Astrocyte (in vitro differentiated cells and primary cell): ENCODE measurements at regions not wholly inside any gene's neighbourhood (a gene's known extent, or its start where the extent isn't known, plus 50 kb on each side); places are given as distances from the start of the nearest gene placed in this dataset.

Experiments
- DNase-seq: peaks from one replicate; pipeline ENCODE4 v3.0.0-alpha.2; 2010; ENCODE audit warnings: low read depth
- FAIRE-seq: peaks from 2 replicates; lab custom pipeline; 2011; peaks lifted over from hg19 to GRCh38; lab: Jason Lieb, UNC
- H2AFZ ChIP-seq: 2 replicates; pipeline ENCODE4 v1.6.0; 2012; ENCODE audit warnings: low read depth, low read length, inconsistent platforms
- H3K27ac ChIP-seq: 2 replicates; pipeline ENCODE4 v1.5.1; 2011; ENCODE audit warnings: low read depth, low read length, inconsistent platforms
- H3K27me3 ChIP-seq: 2 replicates; pipeline ENCODE4 v1.6.0; 2011; ENCODE audit warnings: low read length, inconsistent platforms; ENCODE audit not compliant: insufficient read depth
- H3K36me3 ChIP-seq: 2 replicates; pipeline ENCODE4 v1.5.1; 2011; ENCODE audit warnings: low read length, inconsistent platforms; ENCODE audit not compliant: insufficient read depth
- H3K4me1 ChIP-seq: 2 replicates; pipeline ENCODE4 v1.5.1; 2011; ENCODE audit warnings: low read length, inconsistent platforms; ENCODE audit not compliant: insufficient read depth
- H3K4me2 ChIP-seq: 2 replicates; pipeline ENCODE4 v1.6.0; 2012; ENCODE audit warnings: low read length, inconsistent platforms
- H3K4me3 ChIP-seq: 2 replicates; pipeline ENCODE4 v1.5.1; 2011; ENCODE audit warnings: low read depth, mild to moderate bottlenecking, low read length, inconsistent platforms; ENCODE audit not compliant: insufficient read depth
- H3K79me2 ChIP-seq: 2 replicates; pipeline ENCODE4 v1.6.0; 2012; ENCODE audit warnings: mild to moderate bottlenecking, low read length, inconsistent platforms; ENCODE audit not compliant: insufficient read depth
- H3K9ac ChIP-seq: 2 replicates; pipeline ENCODE4 v1.6.0; 2012; ENCODE audit warnings: mild to moderate bottlenecking, low read length, inconsistent platforms
- H3K9me3 ChIP-seq: 2 replicates; pipeline ENCODE4 v1.5.1; 2012; ENCODE audit warnings: low read depth, mild to moderate bottlenecking, low read length, inconsistent platforms; ENCODE audit not compliant: insufficient read depth
- H4K20me1 ChIP-seq: 2 replicates; pipeline ENCODE4 v1.6.0; 2012; ENCODE audit warnings: low read length, inconsistent platforms; ENCODE audit not compliant: insufficient read depth
- H3K27ac Mint-ChIP-seq: one replicate; pipeline ENCODE4 v1.8.0; 2021; ENCODE audit warnings: mild to moderate bottlenecking, mixed read lengths; ENCODE audit not compliant: unreplicated experiment
- H3K27me3 Mint-ChIP-seq: one replicate; pipeline ENCODE4 v1.8.0; 2021; ENCODE audit warnings: low read depth, mixed read lengths; ENCODE audit not compliant: unreplicated experiment
- H3K36me3 Mint-ChIP-seq: one replicate; pipeline ENCODE4 v1.8.0; 2021; ENCODE audit warnings: low read depth, mixed read lengths; ENCODE audit not compliant: unreplicated experiment
- H3K4me1 Mint-ChIP-seq: one replicate; pipeline ENCODE4 v1.8.0; 2021; ENCODE audit warnings: low read depth, mixed read lengths; ENCODE audit not compliant: unreplicated experiment
- H3K4me3 Mint-ChIP-seq: one replicate; pipeline ENCODE4 v1.8.0; 2021; ENCODE audit warnings: mild to moderate bottlenecking, moderate library complexity, mixed read lengths; ENCODE audit not compliant: unreplicated experiment
- H3K9me3 Mint-ChIP-seq: one replicate; pipeline ENCODE4 v1.8.0; 2021; ENCODE audit warnings: mild to moderate bottlenecking, mixed read lengths; ENCODE audit not compliant: unreplicated experiment
- CTCF ChIP-seq: IDR thresholded peaks from 2 replicates; pipeline ENCODE4 v1.5.1; 2011; ENCODE audit warnings: low read depth, mild to moderate bottlenecking, inconsistent platforms, low read length, moderate library complexity; ENCODE audit not compliant: insufficient read depth
- EZH2 ChIP-seq: IDR thresholded peaks from 2 replicates; pipeline ENCODE4 v1.6.1; 2012; ENCODE audit warnings: mild to moderate bottlenecking, low read length, inconsistent platforms; ENCODE audit not compliant: insufficient read depth

GRCh38 chr4:38422850-38423249 is 241.1 kb upstream of the KLF3 start:
- H3K9me3 Mint-ChIP-seq: peaks cover 4% of the 10 kb centered on the region

GRCh38 chr4:38424151-38424871 is 239.7 kb upstream of the KLF3 start:
- Mint-ChIP-seq H3K27me3 (no peaks in the 10 kb centered on the region), H3K4me3 (no peak overlapping the region), H3K36me3 (no peaks in the 10 kb centered on the region), H3K27ac (no peak overlapping the region), H3K4me1 (no peaks in the 10 kb centered on the region), H3K9me3 (peaks cover 4% of the 10 kb centered on the region)
- H3K27ac ChIP-seq: no peak overlapping the region
- FAIRE-seq: no peak
- TF ChIP-seq CTCF: no peak
- TF ChIP-seq EZH2: no peak
- no peaks in the 10 kb centered on the region for H4K20me1 ChIP-seq
- H3K9ac ChIP-seq: no peak overlapping the region
- no peak overlapping the region for H3K4me2 ChIP-seq
- H3K4me1 ChIP-seq: no peaks in the 10 kb centered on the region
- no peaks in the 10 kb centered on the region for H3K36me3 ChIP-seq
- peaks cover 2% of the 10 kb centered on the region for H3K27me3 ChIP-seq
- no peaks in the 10 kb centered on the region for H3K9me3 ChIP-seq
- no peak for DNase-seq
- H3K79me2 ChIP-seq: no peaks in the 10 kb centered on the region
- peak overlapping the region; percentile 29 for H2AFZ ChIP-seq
- H3K4me3 ChIP-seq: no peak overlapping the region

More at GRCh38 chr4:38422850-38423249, 241.1 kb upstream of the KLF3 start:
- Histone ChIP-seq H4K20me1 (no peaks in the 10 kb centered on the region), H3K4me1 (no peaks in the 10 kb centered on the region), H3K36me3 (no peaks in the 10 kb centered on the region), H3K79me2 (no peaks in the 10 kb centered on the region), H3K9me3 (no peaks in the 10 kb centered on the region), H3K27me3 (peaks cover 2% of the 10 kb centered on the region), H2AFZ (no peak overlapping the region), H3K4me2 (no peak overlapping the region), H3K27ac (no peak overlapping the region), H3K4me3 (no peak overlapping the region), H3K9ac (no peak overlapping the region)
- TF ChIP-seq EZH2: no peak
- no peak for TF ChIP-seq CTCF
- Mint-ChIP-seq H3K27me3 (no peaks in the 10 kb centered on the region), H3K36me3 (no peaks in the 10 kb centered on the region), H3K4me1 (no peaks in the 10 kb centered on the region), H3K4me3 (no peak overlapping the region), H3K27ac (no peak overlapping the region)
- DNase-seq (no peak), FAIRE-seq (no peak)

- Histone ChIP-seq H3K27ac (no peak overlapping the region), H3K79me2 (no peaks in the 10 kb centered on the region), H3K4me3 (no peak overlapping the region), H2AFZ (no peak overlapping the region), H3K4me1 (no peaks in the 10 kb centered on the region), H4K20me1 (no peaks in the 10 kb centered on the region), H3K27me3 (peaks cover 2% of the 10 kb centered on the region), H3K9ac (no peak overlapping the region), H3K4me2 (no peak overlapping the region), H3K36me3 (no peaks in the 10 kb centered on the region), H3K9me3 (no peaks in the 10 kb centered on the region)
- no peaks in the 10 kb centered on the region for H3K36me3 Mint-ChIP-seq
- H3K4me3 Mint-ChIP-seq: no peak overlapping the region
- H3K27ac Mint-ChIP-seq: no peak overlapping the region
- DNase-seq (no peak), FAIRE-seq (no peak)
- H3K9me3 Mint-ChIP-seq: no peaks in the 10 kb centered on the region
- H3K4me1 Mint-ChIP-seq: no peaks in the 10 kb centered on the region
- H3K27me3 Mint-ChIP-seq: no peaks in the 10 kb centered on the region
- TF ChIP-seq EZH2 (no peak), CTCF (no peak)
Observed at GRCh38 chr4:38426532-38426931, 237.5 kb upstream of the KLF3 start.
